Right lobe of liver (tissue), 4 donors: ENCODE measurements at regions not wholly inside any gene's neighbourhood (a gene's known extent, or its start where the extent isn't known, plus 50 kb on each side); places are given as distances from the start of the nearest gene placed in this dataset.

Source experiments
- POLR2A ChIP-seq: fragments of 450-650 bp; IDR thresholded peaks from one replicate; pipeline ENCODE4 v1.6.1; 2017; ENCODE audit warnings: antibody characterized with exemption, mild to moderate bottlenecking
- TF ChIP-seq, protein P1 (sequence below), 4 donors: fragments of 200-600 bp in 3 of 4; fragments of 450-650 bp in 1 of 4; IDR thresholded peaks; one replicate each; pipeline versions ENCODE4 v1.5.1 to v1.8.0; 2016 to 2022; ENCODE audit warnings: antibody characterized with exemption in 4 of 4, mild to moderate bottlenecking in 2 of 4
- donor health status: DM: no; HTN: no; CAD: no.
- donor health status: DM: no; HTN: no; CAD: no.
- donor health status: DM: no; HTN: yes; CAD: no.

DNA sequence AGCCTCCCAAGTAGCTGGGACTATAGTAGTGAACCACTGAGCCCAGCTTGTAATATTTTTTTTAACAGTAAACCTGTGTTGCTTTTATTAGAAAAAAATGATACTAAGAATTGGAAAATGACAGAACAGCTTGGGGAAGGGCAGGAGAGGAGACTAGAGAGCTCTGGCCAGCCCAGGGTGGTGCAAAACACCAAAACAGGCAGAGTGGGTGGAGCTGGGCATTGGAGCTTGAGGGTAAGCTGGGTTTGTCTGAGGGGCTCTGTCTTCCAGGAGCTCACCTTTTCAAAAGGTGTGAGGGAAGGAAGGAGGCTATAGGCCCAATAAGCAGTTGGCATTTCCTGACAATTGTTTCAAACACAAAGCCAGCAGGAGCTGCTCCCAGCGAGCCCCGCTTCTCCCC is 75.2 kb upstream of the DUSP5 start:
- TF ChIP-seq, protein P1, sequence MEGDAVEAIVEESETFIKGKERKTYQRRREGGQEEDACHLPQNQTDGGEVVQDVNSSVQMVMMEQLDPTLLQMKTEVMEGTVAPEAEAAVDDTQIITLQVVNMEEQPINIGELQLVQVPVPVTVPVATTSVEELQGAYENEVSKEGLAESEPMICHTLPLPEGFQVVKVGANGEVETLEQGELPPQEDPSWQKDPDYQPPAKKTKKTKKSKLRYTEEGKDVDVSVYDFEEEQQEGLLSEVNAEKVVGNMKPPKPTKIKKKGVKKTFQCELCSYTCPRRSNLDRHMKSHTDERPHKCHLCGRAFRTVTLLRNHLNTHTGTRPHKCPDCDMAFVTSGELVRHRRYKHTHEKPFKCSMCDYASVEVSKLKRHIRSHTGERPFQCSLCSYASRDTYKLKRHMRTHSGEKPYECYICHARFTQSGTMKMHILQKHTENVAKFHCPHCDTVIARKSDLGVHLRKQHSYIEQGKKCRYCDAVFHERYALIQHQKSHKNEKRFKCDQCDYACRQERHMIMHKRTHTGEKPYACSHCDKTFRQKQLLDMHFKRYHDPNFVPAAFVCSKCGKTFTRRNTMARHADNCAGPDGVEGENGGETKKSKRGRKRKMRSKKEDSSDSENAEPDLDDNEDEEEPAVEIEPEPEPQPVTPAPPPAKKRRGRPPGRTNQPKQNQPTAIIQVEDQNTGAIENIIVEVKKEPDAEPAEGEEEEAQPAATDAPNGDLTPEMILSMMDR (IDR thresholded peaks at IDR 0.05): no peak
- no peak for TF ChIP-seq POLR2A
